ENCODE measurements at regions not wholly inside any gene's neighbourhood (a gene's known extent, or its start where the extent isn't known, plus 50 kb on each side); places are given as distances from the start of the nearest gene placed in this dataset.

DNA sequence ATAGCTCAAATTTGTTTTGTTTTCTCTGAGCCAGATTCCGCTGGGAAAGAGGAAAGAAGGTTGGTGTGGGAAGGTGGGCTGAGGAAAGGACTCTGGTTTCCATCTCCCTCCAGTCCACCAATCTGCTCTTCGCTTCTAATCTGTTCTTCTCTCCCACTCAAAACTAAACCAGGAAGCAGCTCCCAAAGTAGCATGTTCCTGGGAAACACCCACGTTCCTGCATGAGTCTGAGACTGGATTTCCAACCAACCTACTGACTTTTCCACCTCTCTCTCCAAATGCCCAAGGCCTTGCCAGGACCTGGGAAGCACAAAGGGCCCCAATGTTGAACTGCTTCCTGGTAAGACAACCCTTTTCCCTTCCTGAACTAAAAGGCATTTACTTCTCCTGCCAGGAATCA, 110.2 kb downstream of the WT1 start:
- Histone ChIP-seq H3K4me1 (no peaks in the 10 kb centered on the region), H3K4me3 (no peak overlapping the region), H3K27me3 (peaks cover 0 to 18% (median 0%) of the 10 kb centered on the region in 4 donors), H3K9me3 (no peaks in the 10 kb centered on the region), H3K27ac (no peak overlapping the region), H3K36me3 (no peaks in the 10 kb centered on the region)
- DNase-seq: no peak
- 47 to 59% methylated on average over 3 of the region's 3 CpGs for WGBS, 2 donors
- intact Hi-C loops (cut with DNase I): no loop called here
- TF ChIP-seq, protein P1, sequence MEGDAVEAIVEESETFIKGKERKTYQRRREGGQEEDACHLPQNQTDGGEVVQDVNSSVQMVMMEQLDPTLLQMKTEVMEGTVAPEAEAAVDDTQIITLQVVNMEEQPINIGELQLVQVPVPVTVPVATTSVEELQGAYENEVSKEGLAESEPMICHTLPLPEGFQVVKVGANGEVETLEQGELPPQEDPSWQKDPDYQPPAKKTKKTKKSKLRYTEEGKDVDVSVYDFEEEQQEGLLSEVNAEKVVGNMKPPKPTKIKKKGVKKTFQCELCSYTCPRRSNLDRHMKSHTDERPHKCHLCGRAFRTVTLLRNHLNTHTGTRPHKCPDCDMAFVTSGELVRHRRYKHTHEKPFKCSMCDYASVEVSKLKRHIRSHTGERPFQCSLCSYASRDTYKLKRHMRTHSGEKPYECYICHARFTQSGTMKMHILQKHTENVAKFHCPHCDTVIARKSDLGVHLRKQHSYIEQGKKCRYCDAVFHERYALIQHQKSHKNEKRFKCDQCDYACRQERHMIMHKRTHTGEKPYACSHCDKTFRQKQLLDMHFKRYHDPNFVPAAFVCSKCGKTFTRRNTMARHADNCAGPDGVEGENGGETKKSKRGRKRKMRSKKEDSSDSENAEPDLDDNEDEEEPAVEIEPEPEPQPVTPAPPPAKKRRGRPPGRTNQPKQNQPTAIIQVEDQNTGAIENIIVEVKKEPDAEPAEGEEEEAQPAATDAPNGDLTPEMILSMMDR (IDR thresholded peaks at IDR 0.05): no peak

DNA sequence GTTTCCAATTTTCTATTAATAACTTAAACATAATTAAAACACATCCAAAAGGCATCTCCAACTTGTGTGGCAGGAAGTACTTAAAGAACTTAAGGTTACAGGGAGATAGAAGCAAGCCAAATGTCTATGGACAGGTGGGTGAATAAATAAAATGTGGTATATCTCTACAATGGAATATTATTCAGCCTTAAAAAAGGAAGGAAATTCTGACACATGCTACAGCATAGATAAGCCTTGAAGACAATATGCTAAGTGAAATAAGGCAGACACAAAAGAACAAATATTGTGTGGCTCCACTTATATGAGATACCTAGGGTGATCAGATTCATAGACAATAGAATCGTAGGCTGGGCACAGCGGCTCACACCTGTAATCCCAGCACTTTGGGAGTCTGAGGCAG, 109.6 kb downstream of the WT1 start:
- 79 to 100% methylated on average over 2 of the region's 2 CpGs for WGBS, 2 donors
- Histone ChIP-seq H3K27ac (no peak overlapping the region), H3K4me1 (no peaks in the 10 kb centered on the region), H3K9me3 (no peaks in the 10 kb centered on the region), H3K36me3 (no peaks in the 10 kb centered on the region), H3K4me3 (no peak overlapping the region), H3K27me3 (peaks cover 0 to 16% (median 0%) of the 10 kb centered on the region in 4 donors)
- intact Hi-C loops (cut with DNase I): no loop called here
- no peak for DNase-seq
- no peak for TF ChIP-seq POLR2A (IDR thresholded peaks at IDR 0.05)
- TF ChIP-seq, protein P1 (IDR thresholded peaks at IDR 0.05): no peak

DNA sequence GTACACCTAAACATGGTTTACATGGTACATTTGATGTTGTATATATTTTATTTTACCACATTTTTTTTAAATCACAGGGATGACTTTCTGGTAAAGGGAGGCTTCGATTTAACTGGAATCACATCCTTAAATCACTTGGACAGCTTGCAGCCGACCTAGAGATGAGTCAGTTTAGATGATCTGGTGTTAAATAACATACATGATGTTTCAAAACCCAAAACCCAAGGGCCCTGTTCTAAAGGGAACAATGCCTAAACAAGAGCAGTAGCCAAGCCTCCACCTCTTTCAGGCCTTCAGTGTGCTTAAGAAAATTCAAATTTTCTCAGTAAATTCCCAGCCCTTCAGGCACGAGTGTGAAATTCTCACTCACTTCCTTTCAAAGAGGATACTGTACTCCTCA, 108.8 kb downstream of the WT1 start:
- no peak overlapping the region for H3K27ac ChIP-seq
- DNase-seq: no peak
- no peaks in the 10 kb centered on the region for H3K9me3 ChIP-seq
- no peaks in the 10 kb centered on the region for H3K4me1 ChIP-seq
- intact Hi-C loops (cut with DNase I): no loop called here
- no peak for TF ChIP-seq POLR2A (IDR thresholded peaks at IDR 0.05)
- TF ChIP-seq, protein P1 (IDR thresholded peaks at IDR 0.05): no peak
- no peaks in the 10 kb centered on the region for H3K36me3 ChIP-seq
- peaks cover 0 to 18% (median 0%) of the 10 kb centered on the region in 4 donors for H3K27me3 ChIP-seq
- 66 to 80% methylated on average over 3 of the region's 3 CpGs for WGBS, 2 donors
- H3K4me3 ChIP-seq: no peak overlapping the region

DNA sequence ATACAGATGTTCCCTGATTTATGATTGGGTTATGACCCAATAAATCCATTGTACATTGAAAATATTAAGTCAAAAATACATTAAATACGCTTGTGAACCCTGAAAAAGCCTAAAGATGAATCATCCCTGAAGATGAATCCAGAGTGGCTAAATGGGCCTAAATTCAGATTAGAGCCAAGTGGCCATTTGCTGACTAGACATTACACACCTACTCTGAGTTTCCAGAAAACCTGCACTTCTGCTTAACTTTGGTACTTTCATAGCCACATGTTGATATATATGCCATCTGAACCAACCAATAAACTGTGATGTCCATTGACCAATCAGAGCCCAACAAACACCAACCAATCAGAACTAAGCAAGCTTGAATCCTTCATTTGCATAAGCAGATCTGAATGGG, 106.9 kb downstream of the WT1 start:
- DNase-seq: no peak
- H3K27me3 ChIP-seq: peaks cover 0 to 22% (median 0%) of the 10 kb centered on the region in 4 donors
- H3K4me3 ChIP-seq: no peak overlapping the region
- WGBS, 2 donors: 58 to 87% methylated on average over 1 of the region's 1 CpG
- H3K4me1 ChIP-seq: peaks cover 0 to 7% (median 4%) of the 10 kb centered on the region in 3 donors
- H3K36me3 ChIP-seq: no peaks in the 10 kb centered on the region
- TF ChIP-seq, protein P1 (IDR thresholded peaks at IDR 0.05): no peak
- no peak for TF ChIP-seq POLR2A (IDR thresholded peaks at IDR 0.05)
- no peak overlapping the region for H3K27ac ChIP-seq
- no peaks in the 10 kb centered on the region for H3K9me3 ChIP-seq
- intact Hi-C loops (cut with DNase I): no loop called here

DNA sequence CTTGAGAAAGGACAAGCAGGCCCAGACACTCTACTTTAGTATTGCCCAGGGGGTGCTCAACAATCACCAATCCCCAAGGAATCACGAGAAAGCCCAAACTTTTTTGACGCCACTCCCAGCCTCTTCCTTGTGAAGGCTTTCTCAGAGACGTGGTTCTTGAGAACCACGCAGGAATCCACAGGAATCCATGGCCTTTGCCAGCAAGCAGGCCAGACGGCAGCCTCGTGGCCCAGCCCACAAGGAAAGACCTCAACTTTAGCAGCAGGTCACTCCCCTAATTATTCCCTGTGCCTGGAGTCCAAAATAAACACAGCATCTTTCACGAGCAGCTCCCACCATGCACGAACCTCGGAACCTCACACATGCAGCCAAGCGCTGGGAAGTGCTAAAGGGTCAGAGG, 104.2 kb downstream of the WT1 start:
- TF ChIP-seq POLR2A (IDR thresholded peaks at IDR 0.05): no peak
- TF ChIP-seq, protein P1 (IDR thresholded peaks at IDR 0.05): no peak
- Histone ChIP-seq H3K27ac (no peak overlapping the region), H3K9me3 (no peaks in the 10 kb centered on the region), H3K4me3 (no peak overlapping the region), H3K4me1 (peaks cover 0 to 14% (median 7%) of the 10 kb centered on the region in 3 donors), H3K27me3 (peaks cover 0 to 44% (median 0%) of the 10 kb centered on the region in 4 donors), H3K36me3 (no peaks in the 10 kb centered on the region)
- DNase-seq: no peak
- intact Hi-C loops (cut with DNase I): loop anchor here (10.0 kb wide), 1 partner anchor 464 kb away; the partner anchor contains the start of gene CCDC73
- 56 to 100% methylated on average over 1 to 6 of the region's 10 CpGs for WGBS, 2 donors
